Adrenal gland (tissue), 5 donors: ENCODE measurements at regions not wholly inside any gene's neighbourhood (a gene's known extent, or its start where the extent isn't known, plus 50 kb on each side); places are given as distances from the start of the nearest gene placed in this dataset.

Experiments used
- CTCF ChIP-seq, 6 experiments: fragments of 450-650 bp in 4 of 6; fragments of 200-600 bp in 2 of 6; sonication (generic) in 1 of 6; IDR thresholded peaks; 1 replicate in 5 of 6; 2 replicates in 1 of 6; pipeline versions ENCODE4 v1.5.1 to v1.8.0; 2016 to 2021; ENCODE audit warnings: antibody characterized with exemption in 6 of 6, mild to moderate bottlenecking in 2 of 6, moderate library complexity in 1 of 6
- POLR2A ChIP-seq, 2 donors: fragments of 450-650 bp; IDR thresholded peaks; one replicate each; pipeline ENCODE4 v1.6.1; 2017; ENCODE audit warnings: antibody characterized with exemption in 2 of 2, mild to moderate bottlenecking in 2 of 2, moderate library complexity in 1 of 2
- donor health status: DM: no; HTN: no; CAD: no.

GRCh38 chr9:17009071-17009470, 125.8 kb upstream of the CNTLN start:
- TF ChIP-seq CTCF (IDR thresholded peaks at IDR 0.05) (no peak), POLR2A (IDR thresholded peaks at IDR 0.05) (no peak)
